K562 (cell line): ENCODE measurements at regions not wholly inside any gene's neighbourhood (a gene's known extent, or its start where the extent isn't known, plus 50 kb on each side); places are given as distances from the start of the nearest gene placed in this dataset.
A peak's percentile ranks its signal among the peaks of the same experiment; 100 is the strongest.

ENCODE experiments used
- ATAC-seq: fragments of 200-7000 bp; cut with Tn5 transposase; 3 replicates; pipeline ENCODE4 v1.9.1; 2020; ENCODE audit warnings: moderate library complexity
- BruUV-seq: library from RNA; stranded (reverse); fragments of 400-500 nt; replicated peaks from 2 replicates; lab custom pipeline; 2021; lab: Mats Ljungman, UMichigan
- CTCF ChIA-PET: fragments of 300-600 bp; formaldehyde crosslinking; extraction: SDS; loops from one replicate; lab custom pipeline; 2021; ENCODE audit warnings: low intra/inter-chr PET ratio; lab: Yijun Ruan, JAX
- POLR2A ChIA-PET: fragments of 300-600, 350-650 bp; sonication (Branson Sonifier 250); formaldehyde crosslinking; extraction: SDS; loops from one replicate; lab custom pipeline; 2021; ENCODE audit warnings: antibody characterized with exemption, inconsistent platforms; lab: Yijun Ruan, JAX
- DNase-seq, 4 experiments: peaks; one replicate each; pipeline versions ENCODE4 v3.0.0 to v3.0.0-alpha.2; 2011 to 2018; ENCODE audit warnings: low spot score in 3 of 4, mixed read lengths in 3 of 4; ENCODE audit errors: extremely low read depth in 1 of 4
- FAIRE-seq: peaks from 2 replicates; lab custom pipeline; 2011; peaks lifted over from hg19 to GRCh38; lab: Jason Lieb, UNC
- H2AFZ ChIP-seq: 2 replicates; pipeline ENCODE4 v1.6.0; 2011; ENCODE audit warnings: low read depth, low read length, control low read depth, inconsistent platforms
- H3K27ac ChIP-seq: fragments of 200-600 bp; 3 replicates; pipeline ENCODE4 v1.8.0; 2011; ENCODE audit warnings: low read depth, mild to moderate bottlenecking, control low read depth, inconsistent platforms, low read length, moderate library complexity, mixed read lengths; ENCODE audit errors: extremely low read depth
- H3K27me3 ChIP-seq, 2 experiments: fragments of 300-600 bp in 1 of 2; 2 replicates in 1 of 2; 3 replicates in 1 of 2; pipeline versions ENCODE4 v1.6.0 to v1.8.0; 2011; ENCODE audit warnings: inconsistent platforms in 2 of 2, low read length in 2 of 2, mild to moderate bottlenecking in 1 of 2, mixed read lengths in 1 of 2, moderate library complexity in 1 of 2; ENCODE audit not compliant: control insufficient read depth in 2 of 2, insufficient read depth in 2 of 2
- H3K36me3 ChIP-seq: fragments of 300-600 bp; 3 replicates; pipeline ENCODE4 v1.8.0; 2011; ENCODE audit warnings: mild to moderate bottlenecking, low read length, inconsistent platforms; ENCODE audit not compliant: control insufficient read depth, insufficient read depth
- H3K4me1 ChIP-seq, 2 experiments: fragments of 200-600 bp in 1 of 2; replicated peaks in 1 of 2; 2 replicates in 1 of 2; 3 replicates in 1 of 2; pipeline versions ENCODE4 v1.5.1 to v1.8.0; 2011; ENCODE audit warnings: inconsistent platforms in 2 of 2, low read length in 2 of 2, mild to moderate bottlenecking in 1 of 2, mixed read lengths in 1 of 2, moderate library complexity in 1 of 2; ENCODE audit not compliant: control insufficient read depth in 2 of 2, insufficient read depth in 2 of 2
- H3K4me2 ChIP-seq: 2 replicates; pipeline ENCODE4 v1.6.1; 2011; ENCODE audit warnings: low read length, control low read depth, inconsistent platforms, mixed read lengths; ENCODE audit not compliant: insufficient read depth
- H3K4me3 ChIP-seq: fragments of 200-600 bp; sonication (generic), shearing (Covaris generic); 2 replicates; pipeline ENCODE4 v1.5.1; 2016; ENCODE audit warnings: control low read depth, inconsistent platforms
- H3K79me2 ChIP-seq: fragments of 200-600 bp; 3 replicates; pipeline ENCODE4 v1.8.0; 2011; ENCODE audit warnings: low read length, inconsistent platforms; ENCODE audit not compliant: control insufficient read depth, insufficient read depth
- H3K9ac ChIP-seq, 2 experiments: 2 replicates each; pipeline versions ENCODE4 v1.6.0 to v1.6.1; 2011; ENCODE audit warnings: low read depth in 2 of 2, low read length in 2 of 2, control low read depth in 1 of 2, inconsistent platforms in 1 of 2, mild to moderate bottlenecking in 1 of 2, mixed read lengths in 1 of 2; ENCODE audit not compliant: insufficient read depth in 1 of 2
- H3K9me1 ChIP-seq: one replicate; pipeline ENCODE4 v1.6.0; 2011; ENCODE audit warnings: inconsistent platforms, mild to moderate bottlenecking, low read length, moderate library complexity; ENCODE audit not compliant: control insufficient read depth, insufficient read depth
- H3K9me3 ChIP-seq: replicated peaks from 2 replicates; pipeline ENCODE4 v1.5.1; 2011; ENCODE audit warnings: low read depth, low read length, inconsistent platforms; ENCODE audit not compliant: control insufficient read depth, insufficient read depth
- H4K20me1 ChIP-seq: replicated peaks from 2 replicates; pipeline ENCODE4 v1.6.1; 2011; ENCODE audit warnings: low read length, inconsistent platforms, mixed read lengths; ENCODE audit not compliant: control insufficient read depth, insufficient read depth
- BRCA1 ChIP-seq, 2 experiments: fragments of 450-650 bp in 1 of 2; sonication (generic) in 1 of 2; formaldehyde crosslinking in 1 of 2; IDR thresholded peaks; 2 replicates each; pipeline versions ENCODE4 v1.5.0 to v1.6.1; 2017 to 2020; ENCODE audit warnings: mild to moderate bottlenecking in 1 of 2, missing genetic modification reagents in 1 of 2
- CC2D1A ChIP-seq: fragments of 450-650 bp; IDR thresholded peaks from 2 replicates; pipeline ENCODE4 v1.6.1; 2017; ENCODE audit warnings: mild to moderate bottlenecking
- DACH1 ChIP-seq: fragments of 450-650 bp; IDR thresholded peaks from 2 replicates; pipeline ENCODE4 v1.6.1; 2018; ENCODE audit not compliant: partially characterized antibody
- DPF2 ChIP-seq: fragments of 450-650 bp; IDR thresholded peaks from 2 replicates; pipeline ENCODE4 v1.6.1; 2016
- HDAC3 ChIP-seq: fragments of 450-650 bp; IDR thresholded peaks from 2 replicates; pipeline ENCODE4 v1.6.1; 2018; ENCODE audit warnings: borderline replicate concordance, mild to moderate bottlenecking, moderate library complexity; ENCODE audit not compliant: partially characterized antibody
- KAT8 ChIP-seq: fragments of 450-650 bp; IDR thresholded peaks from 2 replicates; pipeline ENCODE4 v1.6.1; 2016; ENCODE audit warnings: low read depth, mild to moderate bottlenecking
- MTA2 ChIP-seq: fragments of 450-650 bp; IDR thresholded peaks from 2 replicates; pipeline ENCODE4 v1.6.1; 2016; ENCODE audit warnings: low read depth
- PML ChIP-seq: IDR thresholded peaks from 2 replicates; pipeline ENCODE4 v1.6.1; 2012; ENCODE audit warnings: low read length, inconsistent platforms
- RB1 ChIP-seq: fragments of 450-650 bp; IDR thresholded peaks from 2 replicates; pipeline ENCODE4 v1.6.1; 2017; ENCODE audit warnings: low read depth, mild to moderate bottlenecking
- VEZF1 ChIP-seq: fragments of 200-800 bp; sonication (Bioruptor generic); IDR thresholded peaks from 2 replicates; pipeline ENCODE4 v1.6.1; 2017; ENCODE audit warnings: missing genetic modification characterization, missing compliant biosample characterization
- ZKSCAN1 ChIP-seq: fragments of 150-350 bp; IDR thresholded peaks from 2 replicates; pipeline ENCODE4 v1.6.1; 2016; ENCODE audit warnings: low read depth, low read length
- ZNF124 ChIP-seq: sonication (generic); formaldehyde crosslinking; IDR thresholded peaks from 2 replicates; pipeline ENCODE4 v1.8.1; 2022; ENCODE audit warnings: missing genetic modification reagents
- ZNF24 ChIP-seq: fragments of 450-650 bp; IDR thresholded peaks from 2 replicates; pipeline ENCODE4 v1.6.1; 2016
- ZNF431 ChIP-seq: sonication (generic); formaldehyde crosslinking; IDR thresholded peaks from 2 replicates; pipeline ENCODE4 v1.8.0; 2022; ENCODE audit warnings: mild to moderate bottlenecking, missing genetic modification reagents
- ZNF507 ChIP-seq: conservative IDR thresholded peaks from 2 replicates; pipeline ENCODE4 v1.6.1; 2017; ENCODE audit warnings: missing genetic modification characterization, missing compliant biosample characterization
- ZNF766 ChIP-seq: fragments of 200-800 bp; sonication (Bioruptor generic); conservative IDR thresholded peaks from 2 replicates; pipeline ENCODE4 v1.6.1; 2016; ENCODE audit warnings: missing genetic modification characterization, missing compliant biosample characterization
- ZZZ3 ChIP-seq: fragments of 450-650 bp; IDR thresholded peaks from 2 replicates; pipeline ENCODE4 v1.6.1; 2016; ENCODE audit warnings: antibody characterized with exemption, mild to moderate bottlenecking, moderate library complexity
- WGBS: fragments of 100-300 bp; shearing (Covaris generic); methylation state at CpG from one replicate; pipeline ENCODE4 v1.1.6; 2016; ENCODE audit warnings: low coverage, mixed read lengths; ENCODE audit not compliant: insufficient coverage; ENCODE audit errors: missing lambda C conversion rate; 5-methylcytosine and 5-hydroxymethylcytosine counted together
- in situ Hi-C: fragments of 300-500 bp; cut with MboI; formaldehyde crosslinking; loops from 4 replicates; pipeline ENCODE4 v1.15.0; 2018; ENCODE audit warnings: inconsistent platforms, mixed read lengths
- intact Hi-C: fragments of 100-400 bp; cut with micrococcal nuclease; formaldehyde crosslinking; loops from 2 replicates; pipeline ENCODE4 v1.14.2; 2022
- TF ChIP-seq, protein P1 (sequence below): IDR thresholded peaks from 2 replicates; pipeline ENCODE4 v1.6.1; 2012; ENCODE audit warnings: low read depth, low read length, improper control_type of control experiment, borderline replicate concordance
- TF ChIP-seq, protein P2 (sequence below): fragments of 450-650 bp; IDR thresholded peaks from 2 replicates; pipeline ENCODE4 v1.6.1; 2014; ENCODE audit warnings: low read depth, mild to moderate bottlenecking, moderate library complexity, borderline replicate concordance

DNA sequence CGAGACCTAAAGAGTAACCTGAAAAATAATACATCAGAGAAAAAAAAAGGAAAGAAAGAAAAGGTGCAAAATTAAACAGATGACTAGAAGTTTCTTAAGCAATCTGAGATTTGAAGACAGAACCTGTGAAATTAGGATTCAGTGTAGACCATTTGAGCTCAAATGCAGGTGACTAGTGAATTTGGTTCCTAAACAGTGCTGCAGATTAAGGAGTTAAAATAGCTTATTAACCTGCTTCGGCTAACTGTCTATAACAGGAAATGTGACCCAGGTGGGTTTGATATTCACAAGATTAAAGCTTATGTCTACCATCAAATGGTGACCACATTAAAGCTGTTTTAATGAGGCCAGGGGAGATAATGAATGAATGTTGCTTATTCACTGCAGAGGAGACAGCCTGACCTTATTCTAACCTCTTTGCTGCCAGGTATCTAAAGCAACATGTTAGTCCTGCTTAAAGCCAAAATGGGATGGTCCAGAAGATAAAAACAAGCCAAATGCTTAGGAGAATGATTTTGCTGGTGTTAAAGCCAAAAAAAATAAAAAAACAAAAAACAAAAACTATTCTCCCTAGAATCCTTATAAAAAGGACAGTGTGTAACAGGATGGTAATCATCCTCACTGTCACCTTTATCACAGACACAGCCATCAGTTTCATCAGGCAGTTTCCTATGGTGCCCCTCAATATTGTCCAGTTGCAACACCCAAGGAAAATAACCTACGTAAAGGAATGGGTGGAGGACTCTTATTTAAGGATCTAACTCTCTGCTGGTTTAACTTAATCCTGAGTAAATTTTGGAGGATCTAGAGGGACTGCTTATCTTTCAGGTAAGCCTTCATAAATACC is 769.0 kb upstream of the ZEB2 start:
- intact Hi-C loops, result no loop called here
- no TSS peak for BruUV-seq
- Histone ChIP-seq H2AFZ (peak overlapping the region; percentile 2; the same call in 1 of the 2 replicates), H3K4me1 (peaks cover 0 to 2% of the 10 kb centered on the region in 2 experiments; a peak in 2 of 5 replicates), H3K27ac (no peak overlapping the region), H4K20me1 (no peaks in the 10 kb centered on the region), H3K9ac (no peak overlapping the region), H3K36me3 (no peaks in the 10 kb centered on the region), H3K9me3 (no peaks in the 10 kb centered on the region), H3K9me1 (no peaks in the 10 kb centered on the region), H3K27me3 (no peaks in the 10 kb centered on the region), H3K4me3 (no peak overlapping the region), H3K4me2 (no peak overlapping the region), H3K79me2 (no peaks in the 10 kb centered on the region)
- CTCF ChIA-PET, result no interaction called here
- in situ Hi-C loops, result no loop called here
- POLR2A ChIA-PET, result interaction anchor here (0.9 kb wide), 1 partner anchor 8 kb away, joined by 3 read pairs; no protein-coding TSS in a partner anchor
- FAIRE-seq, result peak; percentile 84
- peak; percentile 84 for ATAC-seq
- WGBS, result 33% methylated on average over 3 of the region's 3 CpGs
- DNase-seq, result peak; percentile 8 to 64 (median 19)
- TF ChIP-seq VEZF1 (CRISPR knock-in tag) (no peak), BRCA1 (IDR thresholded peaks at IDR 0.05) (no peak), BRCA1 (CRISPR knock-in tag; IDR thresholded peaks at IDR 0.05) (no peak), KAT8 (no peak), ZZZ3 (no peak), ZNF766 (CRISPR knock-in tag) (no peak), DPF2 (peak; percentile 83), ZNF24 (no peak), MTA2 (peak; percentile 61), PML (peak; percentile 59; the same call in 1 of the 2 replicates), CC2D1A (no peak; the same call in 1 of the 2 replicates), RB1 (no peak), ZNF507 (tag) (no peak), ZKSCAN1 (no peak), ZNF124 (CRISPR knock-in tag) (no peak), HDAC3 (peak; percentile 74), DACH1 (peak; percentile 49), ZNF431 (CRISPR knock-in tag) (no peak)
- TF ChIP-seq, protein P1, sequence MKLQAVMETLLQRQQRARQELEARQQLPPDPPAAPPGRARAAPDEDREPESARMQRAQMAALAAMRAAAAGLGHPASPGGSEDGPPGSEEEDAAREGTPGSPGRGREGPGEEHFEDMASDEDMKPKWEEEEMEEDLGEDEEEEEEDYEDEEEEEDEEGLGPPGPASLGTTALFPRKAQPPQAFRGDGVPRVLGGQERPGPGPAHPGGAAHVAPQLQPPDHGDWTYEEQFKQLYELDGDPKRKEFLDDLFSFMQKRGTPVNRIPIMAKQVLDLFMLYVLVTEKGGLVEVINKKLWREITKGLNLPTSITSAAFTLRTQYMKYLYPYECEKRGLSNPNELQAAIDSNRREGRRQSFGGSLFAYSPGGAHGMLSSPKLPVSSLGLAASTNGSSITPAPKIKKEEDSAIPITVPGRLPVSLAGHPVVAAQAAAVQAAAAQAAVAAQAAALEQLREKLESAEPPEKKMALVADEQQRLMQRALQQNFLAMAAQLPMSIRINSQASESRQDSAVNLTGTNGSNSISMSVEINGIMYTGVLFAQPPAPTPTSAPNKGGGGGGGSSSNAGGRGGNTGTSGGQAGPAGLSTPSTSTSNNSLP, result peak; percentile 73; the same call in 1 of the 2 replicates
- TF ChIP-seq, protein P2, sequence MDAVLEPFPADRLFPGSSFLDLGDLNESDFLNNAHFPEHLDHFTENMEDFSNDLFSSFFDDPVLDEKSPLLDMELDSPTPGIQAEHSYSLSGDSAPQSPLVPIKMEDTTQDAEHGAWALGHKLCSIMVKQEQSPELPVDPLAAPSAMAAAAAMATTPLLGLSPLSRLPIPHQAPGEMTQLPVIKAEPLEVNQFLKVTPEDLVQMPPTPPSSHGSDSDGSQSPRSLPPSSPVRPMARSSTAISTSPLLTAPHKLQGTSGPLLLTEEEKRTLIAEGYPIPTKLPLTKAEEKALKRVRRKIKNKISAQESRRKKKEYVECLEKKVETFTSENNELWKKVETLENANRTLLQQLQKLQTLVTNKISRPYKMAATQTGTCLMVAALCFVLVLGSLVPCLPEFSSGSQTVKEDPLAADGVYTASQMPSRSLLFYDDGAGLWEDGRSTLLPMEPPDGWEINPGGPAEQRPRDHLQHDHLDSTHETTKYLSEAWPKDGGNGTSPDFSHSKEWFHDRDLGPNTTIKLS, result no peak
